ENCODE measurements at regions not wholly inside any gene's neighbourhood (a gene's known extent, or its start where the extent isn't known, plus 50 kb on each side); places are given as distances from the start of the nearest gene placed in this dataset.

- TF ChIP-seq CTCF (IDR thresholded peaks at IDR 0.05) = no peak
- TF ChIP-seq POLR2AphosphoS5 (IDR thresholded peaks at IDR 0.05) = no peak
- TF ChIP-seq POLR2A (IDR thresholded peaks at IDR 0.05) = no peak
- TF ChIP-seq EP300 (IDR thresholded peaks at IDR 0.05) = no peak
These were observed 161.8 kb upstream of the MTPN start for GRCh38 chr7:136138991-136139390.

All from stomach (tissue), 4 donors.